NT2/D1 (cell line): ENCODE measurements at regions not wholly inside any gene's neighbourhood (a gene's known extent, or its start where the extent isn't known, plus 50 kb on each side); places are given as distances from the start of the nearest gene placed in this dataset.

Experiments used
- SUZ12 ChIP-seq: IDR thresholded peaks from 2 replicates; pipeline ENCODE4 v1.6.1; 2011; ENCODE audit not compliant: insufficient read length, insufficient read depth; ENCODE audit errors: extremely low read depth
- YY1 ChIP-seq: IDR thresholded peaks from 2 replicates; pipeline ENCODE4 v1.6.1; 2011; ENCODE audit not compliant: insufficient read length, insufficient read depth

DNA sequence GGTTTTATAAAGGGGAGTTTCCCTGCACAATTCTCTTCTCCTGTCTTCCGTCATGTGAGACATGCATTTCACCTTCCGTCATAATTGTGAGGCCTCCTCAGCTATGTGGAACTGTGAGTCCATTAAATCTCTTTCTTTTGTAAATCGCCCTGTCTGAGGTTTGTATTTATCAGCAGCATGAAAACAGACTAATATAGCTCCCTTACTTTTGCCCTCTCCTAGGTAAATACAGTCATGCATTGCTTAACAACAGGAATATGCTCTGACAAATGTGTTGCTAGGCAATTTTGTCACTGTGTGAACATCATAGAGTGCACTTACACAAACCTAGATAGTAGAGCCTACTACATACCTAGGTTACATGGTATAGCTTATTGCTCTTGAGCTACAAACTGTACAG is 616.8 kb downstream of the RWDD3 start:
- TF ChIP-seq SUZ12 (no peak), YY1 (no peak)
